ENCODE measurements at regions not wholly inside any gene's neighbourhood (a gene's known extent, or its start where the extent isn't known, plus 50 kb on each side); places are given as distances from the start of the nearest gene placed in this dataset.

DNA sequence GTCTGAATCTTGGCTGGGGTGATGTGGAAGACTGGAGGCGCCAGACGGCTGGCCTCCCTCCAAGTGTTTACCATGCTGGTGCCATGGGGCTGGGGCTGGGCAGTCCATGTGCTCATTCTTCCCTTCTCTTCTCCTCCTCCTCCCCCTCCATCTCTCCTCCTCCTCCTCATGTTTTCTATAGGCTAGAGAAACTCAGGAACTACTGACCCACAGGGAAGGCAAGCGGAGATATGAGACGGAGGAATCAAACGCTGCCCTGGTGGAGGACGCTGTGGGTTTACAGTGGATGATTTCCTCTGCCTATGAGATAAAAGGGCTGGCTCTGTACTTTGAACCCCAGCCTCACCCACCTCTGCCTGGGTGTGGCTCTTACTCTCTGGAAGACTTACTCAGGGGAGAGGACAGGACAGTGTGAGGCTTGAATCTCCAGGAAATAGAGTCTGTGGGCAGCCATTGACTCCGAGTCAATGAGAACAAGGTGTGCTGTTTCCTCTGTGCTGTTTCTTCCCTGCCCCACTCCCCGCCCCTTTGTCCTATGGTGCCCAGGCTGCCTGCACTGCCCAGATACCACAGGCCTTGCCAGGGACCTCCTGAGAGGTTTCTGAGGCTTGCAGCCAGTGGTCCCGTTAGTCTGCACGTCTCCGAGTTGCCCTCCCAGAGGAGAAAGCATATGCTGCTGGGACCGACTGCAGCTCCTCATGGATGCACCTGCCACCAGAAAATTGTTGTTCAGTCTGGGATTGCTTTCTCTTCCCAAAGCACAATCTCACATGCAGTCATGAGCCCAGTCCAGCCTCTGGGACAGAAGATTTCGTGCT, 132.6 kb upstream of the ARHGAP5 start:
- DNase-seq = no peak

DNA sequence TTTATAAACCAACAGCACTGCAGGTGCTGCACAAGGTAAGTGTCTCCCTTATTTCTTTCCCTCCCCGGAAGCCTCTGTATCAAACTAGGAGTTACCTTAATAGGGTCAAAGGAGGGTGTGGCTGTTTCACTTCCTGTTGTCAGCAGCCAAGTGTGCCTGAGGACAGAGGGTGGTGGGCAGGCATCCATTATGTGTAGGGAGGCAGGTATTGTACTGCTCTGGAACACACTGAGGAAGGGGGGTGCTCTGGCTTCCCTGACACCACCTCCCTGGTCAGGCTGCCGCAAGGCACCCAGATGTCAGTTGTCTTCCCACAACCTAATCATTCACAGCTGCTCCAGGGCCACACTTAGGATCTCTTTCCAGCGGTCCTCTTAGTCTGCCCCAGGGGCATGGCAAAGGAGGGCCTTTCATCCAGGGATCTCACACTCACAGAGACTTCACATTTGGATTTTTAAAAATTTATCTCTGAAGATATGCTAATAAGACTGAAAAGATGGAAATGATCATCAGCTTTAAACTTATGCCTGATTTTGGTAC, 132.0 kb upstream of the ARHGAP5 start:
- DNase-seq = no peak

DNA sequence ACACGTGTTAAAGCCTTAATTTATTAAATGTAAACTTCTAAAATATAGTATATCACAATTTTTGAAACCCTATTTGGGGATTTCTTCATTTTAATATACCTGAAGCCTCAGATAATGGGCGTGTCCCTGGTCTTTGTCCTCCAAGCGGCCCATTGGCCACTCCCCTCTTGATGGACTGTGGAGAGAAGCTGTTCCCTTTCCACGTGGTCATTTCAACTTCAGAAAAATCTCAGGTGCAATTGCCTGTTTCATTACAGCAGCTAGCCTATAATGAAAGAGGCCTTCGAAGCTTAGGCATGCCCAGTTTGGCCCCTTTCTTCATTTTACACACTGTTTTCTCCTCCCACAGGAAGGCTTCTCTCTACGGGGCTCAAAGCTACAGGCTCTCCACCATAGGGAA, 131.4 kb upstream of the ARHGAP5 start:
- no peak for DNase-seq

DNA sequence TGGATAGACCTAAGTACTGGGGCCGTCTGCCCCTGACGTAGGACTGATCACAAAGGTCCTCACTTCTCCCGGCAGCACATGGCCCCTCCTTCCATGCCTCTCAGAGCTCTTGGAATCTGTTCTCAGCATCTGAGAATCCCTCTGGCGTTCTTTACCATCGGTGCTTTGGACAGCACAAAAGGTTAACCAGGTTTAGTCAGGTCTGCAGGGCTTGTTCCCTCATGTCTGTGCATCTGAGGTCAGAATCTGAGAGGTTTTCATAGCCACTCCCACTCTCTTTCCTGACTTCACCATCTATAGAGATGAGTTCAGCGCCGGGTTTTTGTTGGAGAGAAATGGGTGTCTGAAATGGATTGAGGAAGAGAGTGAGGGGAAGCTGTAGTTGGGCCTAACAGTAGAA, 130.0 kb upstream of the ARHGAP5 start:
- DNase-seq = no peak

DNA sequence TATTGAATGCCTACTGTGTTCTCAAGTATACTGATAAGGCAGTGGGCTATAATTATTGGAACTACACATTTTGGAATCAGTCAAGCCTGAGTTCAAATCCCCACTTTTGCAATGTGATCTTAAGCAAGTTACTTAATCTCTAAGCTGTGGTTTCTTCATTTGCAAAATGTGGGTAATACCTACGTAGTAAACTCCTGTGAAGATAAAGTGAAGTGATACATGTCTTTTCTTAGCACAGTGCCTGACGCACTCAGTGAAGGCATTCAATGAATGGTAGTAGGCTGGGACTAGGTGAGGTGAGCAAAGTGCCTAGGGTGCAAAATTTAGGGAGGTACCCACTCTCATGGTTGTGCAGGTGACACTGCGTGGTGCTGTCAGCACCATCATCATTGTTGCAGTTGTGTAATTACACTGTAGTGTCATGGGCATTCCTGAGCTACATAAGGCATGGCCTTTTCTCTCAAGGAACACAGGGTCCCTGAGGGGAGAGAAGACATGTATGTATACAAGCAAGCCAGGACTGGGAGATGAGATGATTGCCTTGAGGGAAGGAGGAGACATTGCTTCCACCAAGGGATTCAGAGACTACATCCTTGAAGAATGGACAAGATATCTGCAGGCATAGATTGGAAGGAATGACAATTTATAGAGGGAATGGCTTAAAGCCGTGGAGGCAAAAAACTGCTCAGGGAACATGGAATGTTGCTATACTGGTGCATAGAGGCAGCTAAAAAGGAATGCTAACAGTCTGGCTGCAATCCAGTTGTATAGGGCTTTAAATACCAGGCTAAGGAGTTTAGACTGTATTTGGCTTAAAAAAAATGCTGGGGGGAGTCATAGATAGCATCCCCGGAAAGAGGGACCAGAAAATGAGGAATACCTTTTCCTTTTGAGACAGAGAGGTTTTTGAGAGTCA, 129.2 kb upstream of the ARHGAP5 start:
- DNase-seq = no peak

DNA sequence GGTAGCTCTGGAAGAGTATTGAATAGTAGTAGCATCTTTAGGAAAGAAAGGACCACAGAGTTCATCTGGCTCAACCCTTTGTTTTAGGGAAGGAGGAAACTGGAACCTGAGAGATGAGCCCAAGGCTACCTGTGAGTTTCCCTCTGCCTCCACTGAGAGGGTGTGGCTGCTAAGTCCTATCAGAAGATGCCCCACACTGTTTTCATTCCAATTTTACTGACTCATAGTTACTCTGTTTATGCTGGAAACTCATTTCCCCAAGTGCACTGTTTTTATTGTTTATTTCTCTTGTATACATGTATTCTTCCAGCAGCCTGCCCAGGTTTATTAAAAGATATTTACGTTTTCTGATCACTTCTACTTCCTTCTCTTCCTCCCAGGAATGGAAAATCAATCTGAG, 127.4 kb upstream of the ARHGAP5 start:
- DNase-seq = no peak

DNA sequence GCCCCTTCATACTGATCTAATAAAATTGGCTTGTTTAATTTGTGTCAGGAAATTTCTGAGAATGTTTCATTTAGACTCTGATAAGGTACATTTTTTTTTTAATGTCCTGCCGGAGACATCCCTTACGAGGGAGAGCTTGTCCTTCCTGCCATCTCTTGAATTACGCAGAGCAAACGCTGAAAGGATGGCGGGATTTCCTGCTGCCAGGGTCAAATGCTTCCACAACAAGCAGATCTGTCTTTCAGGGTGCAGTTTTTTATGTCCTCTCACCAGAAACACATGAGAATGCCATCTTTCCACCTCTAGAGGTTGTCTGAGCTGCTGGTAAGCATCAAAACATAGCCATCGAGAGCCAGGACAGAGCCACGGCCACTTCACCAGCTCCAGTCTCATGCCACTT, 126.8 kb upstream of the ARHGAP5 start:
- DNase-seq = no peak

DNA sequence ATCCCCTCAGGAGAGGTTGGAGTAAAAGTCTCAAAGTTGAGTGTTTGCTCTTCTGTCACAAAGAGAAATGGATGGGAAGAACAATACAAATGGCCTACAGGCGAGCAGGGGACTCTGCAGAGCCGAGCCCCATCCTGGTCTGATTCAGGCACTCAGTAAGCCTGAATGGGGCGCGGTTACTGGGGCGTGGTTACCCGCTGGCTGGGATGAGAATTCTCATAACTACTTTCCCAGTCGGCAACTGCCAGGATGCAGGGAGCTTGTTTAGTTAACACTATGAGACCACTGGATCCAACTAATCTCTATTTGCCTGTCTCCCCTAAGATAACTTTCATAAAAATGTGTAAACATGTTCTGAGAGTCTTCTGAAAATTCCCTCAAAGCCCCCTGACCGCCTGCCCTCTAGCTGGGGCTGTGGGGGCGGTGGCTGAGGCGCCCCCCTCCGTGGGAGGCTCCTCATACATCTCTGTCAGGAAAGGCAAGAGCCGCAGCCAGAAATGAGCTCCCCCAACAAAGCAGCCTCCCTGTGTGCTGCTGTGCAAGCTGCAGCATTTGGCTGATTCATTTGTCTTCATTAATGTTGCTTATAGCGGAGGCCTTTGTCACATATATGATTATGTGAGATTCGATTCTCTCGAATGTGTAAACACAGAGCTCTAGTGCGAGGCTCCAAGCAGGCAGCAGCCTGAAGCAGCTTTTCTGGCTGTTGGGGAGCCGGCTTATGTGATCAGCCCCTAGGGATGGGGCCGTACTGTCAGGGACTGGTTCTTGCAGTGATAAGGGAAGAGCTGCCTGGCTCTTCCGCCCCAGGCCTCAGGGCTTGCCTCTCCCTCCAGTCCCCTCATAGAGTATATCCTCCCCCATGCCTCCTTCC, 126.1 kb upstream of the ARHGAP5 start:
- DNase-seq = no peak

DNA sequence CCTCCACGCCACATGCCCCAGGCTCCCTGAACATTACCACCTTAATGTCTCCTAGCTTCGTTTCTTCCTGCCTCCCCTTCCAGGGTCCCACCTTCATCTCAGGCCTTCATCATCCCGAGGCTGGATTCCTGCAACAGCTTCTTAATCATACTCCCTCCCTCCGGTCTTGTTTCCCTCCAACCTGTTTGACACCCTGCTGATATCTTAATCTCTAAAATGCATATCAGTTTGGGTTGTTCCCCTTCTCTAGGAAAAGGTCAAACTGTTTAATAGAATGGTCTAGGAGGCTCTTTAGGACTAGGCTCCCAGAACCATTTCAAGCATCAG, 125.5 kb upstream of the ARHGAP5 start:
- DNase-seq = no peak

DNA sequence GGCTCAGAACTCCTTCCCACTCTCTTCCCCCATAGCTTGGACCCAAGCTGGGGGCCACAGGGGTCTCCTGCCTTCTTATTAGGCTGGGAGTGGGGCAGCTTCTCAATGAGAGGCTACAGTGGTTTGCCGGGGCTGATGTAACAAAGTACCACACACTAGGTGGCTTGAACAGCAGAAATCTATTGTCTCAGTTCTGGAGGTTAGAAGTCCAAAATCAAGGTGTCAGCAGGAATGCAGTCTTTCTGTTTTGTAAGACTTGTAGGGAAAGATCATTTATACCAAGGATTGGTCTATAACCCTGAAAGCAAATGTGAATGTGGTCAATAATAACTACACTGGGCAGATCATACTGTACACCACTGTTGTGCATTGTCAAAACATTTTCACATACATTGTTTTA, 124.5 kb upstream of the ARHGAP5 start:
- no peak for DNase-seq

DNA sequence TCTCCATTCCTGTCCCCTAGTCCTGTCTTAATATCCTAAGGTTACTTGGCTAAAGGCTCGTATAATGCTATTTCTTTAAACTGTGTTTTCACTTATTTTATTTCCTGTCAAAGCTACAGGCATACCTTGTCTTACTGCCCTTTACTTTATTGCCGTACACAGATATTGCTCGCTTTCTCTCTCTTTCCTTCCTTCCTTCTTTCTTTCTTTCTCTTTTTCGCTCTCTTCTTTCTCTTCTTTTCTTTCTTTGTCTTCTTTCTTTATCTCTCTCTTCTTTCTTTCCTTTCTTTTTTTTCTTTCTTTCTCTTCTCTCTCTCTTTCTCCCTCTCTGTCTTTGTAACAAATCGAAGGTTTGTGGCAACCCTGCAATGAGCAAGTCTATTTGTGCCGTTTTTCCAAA, 123.9 kb upstream of the ARHGAP5 start:
- no peak for DNase-seq

DNA sequence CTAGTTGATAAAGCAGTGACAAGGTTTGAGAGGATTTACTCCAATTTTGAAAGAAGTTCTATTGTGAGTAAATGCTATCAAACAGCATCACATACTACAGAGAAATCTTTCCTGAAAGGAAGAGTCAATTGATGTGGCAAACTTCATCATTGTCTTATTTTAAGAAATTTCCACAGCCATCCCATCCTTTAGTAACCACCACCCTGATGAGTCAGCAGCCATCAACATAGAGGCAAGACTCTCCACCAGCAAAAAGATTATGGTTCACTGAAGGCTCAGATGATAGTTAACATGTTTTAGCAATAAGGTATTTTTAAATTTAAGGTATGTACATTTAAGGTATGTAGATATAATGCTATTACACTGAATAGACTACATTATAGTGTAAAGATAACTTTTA, 122.1 kb upstream of the ARHGAP5 start:
- DNase-seq = no peak

DNA sequence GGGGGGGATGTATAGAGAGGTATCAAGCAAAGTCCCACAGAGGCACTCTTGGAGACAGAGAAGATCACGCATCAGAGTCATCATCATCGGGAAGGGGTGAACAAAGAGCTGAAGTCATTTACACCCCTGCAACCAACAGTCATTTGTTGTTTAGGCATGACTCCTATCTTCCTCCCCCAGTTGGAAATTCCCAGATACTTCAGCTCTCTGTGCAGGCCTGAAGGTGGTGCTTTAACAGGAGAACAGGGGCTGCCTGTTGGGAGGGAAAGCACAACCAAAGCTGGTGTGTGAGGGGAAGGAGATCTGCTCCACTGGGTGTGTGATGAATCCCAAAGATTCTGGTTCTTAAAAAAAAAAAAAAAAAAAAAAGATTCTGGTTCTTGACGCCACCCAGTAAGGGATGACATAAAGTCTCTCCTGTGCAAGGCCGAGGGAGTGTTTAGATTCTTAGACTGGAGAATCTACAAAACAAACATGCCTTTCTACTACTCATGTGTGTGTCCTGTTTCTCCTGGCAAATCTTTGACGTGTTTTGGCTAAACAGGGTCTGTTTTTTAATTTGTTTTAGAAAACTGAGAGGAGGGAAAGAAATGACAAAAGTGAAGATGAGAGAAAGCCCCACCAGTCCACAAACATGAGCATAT, 121.0 kb upstream of the ARHGAP5 start:
- no peak for DNase-seq

DNA sequence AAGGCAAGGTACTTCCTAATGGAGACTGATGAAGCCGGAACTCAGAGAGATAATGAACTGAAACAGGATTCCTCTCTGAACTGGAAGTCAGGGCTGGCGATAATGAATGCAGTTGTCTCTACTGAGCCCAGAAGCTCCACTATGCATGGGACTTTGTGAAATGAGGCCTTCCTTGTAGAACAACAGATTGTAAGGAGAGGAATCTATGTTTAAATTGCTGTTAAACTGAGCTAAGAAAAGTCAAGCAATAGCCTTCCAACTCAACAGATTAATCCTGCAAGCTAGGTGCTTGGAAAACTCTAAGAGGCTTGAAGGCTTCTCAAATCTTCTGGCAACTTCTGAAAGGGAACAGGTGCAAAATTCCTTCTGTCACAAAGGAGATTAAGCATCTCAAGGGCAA, 119.5 kb upstream of the ARHGAP5 start:
- DNase-seq = no peak

DNA sequence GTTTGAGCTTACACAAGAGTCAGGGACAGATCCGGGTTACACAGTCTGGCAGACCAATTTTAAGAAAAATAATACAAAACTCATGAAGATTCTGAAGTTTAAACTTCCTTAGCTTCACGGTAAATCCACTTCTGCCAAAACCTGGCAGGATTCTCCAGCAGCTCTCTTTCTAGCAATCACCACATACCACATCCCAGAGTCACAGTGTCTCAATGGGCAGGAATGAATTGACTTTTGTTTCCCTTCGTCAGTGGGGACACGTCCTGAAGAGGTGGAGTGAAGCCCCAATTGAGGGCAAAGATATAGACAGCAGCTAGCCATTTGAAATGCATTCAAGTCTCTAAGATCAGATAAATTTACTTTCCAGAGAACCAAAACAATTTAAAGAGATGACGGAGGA, 117.1 kb upstream of the ARHGAP5 start:
- DNase-seq = no peak

DNA sequence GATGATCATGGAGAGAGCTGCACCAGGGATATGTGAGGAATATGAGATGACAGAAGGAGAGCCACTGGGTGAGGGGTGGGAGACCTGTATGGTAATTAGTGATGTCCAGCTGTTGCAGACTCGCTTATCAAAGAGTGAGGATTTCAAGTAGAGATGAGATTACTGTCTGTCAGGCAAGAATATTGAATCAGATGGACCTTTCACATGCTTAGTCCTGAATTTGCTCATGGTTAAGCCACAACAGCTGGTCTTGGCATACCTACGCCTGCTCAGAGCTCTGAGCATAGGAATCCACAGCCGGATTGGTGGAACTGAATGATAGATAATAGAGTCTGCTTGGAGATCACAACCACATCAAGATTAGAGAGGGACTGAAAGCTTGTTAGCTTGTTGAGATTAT, 115.2 kb upstream of the ARHGAP5 start:
- no peak for DNase-seq

DNA sequence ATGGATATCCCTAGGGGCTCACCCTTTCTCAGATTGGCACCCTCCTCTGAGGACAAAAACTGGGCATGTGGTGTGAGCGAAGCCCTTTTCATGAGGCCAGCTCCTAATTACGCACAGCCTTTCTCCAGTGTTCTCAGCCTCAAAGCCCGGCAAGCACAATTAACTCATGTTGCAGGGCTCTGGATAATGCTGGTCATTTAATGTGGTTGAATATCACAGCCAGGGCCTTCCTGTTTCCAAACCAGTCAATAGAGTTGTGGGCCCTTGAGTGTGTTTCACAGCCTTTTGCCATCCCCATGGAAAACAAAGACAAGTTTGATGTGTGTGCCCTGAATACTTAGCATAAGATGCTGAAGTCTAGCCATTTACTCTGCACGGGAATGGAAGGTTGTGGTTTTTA, 114.2 kb upstream of the ARHGAP5 start:
- no peak for DNase-seq

DNA sequence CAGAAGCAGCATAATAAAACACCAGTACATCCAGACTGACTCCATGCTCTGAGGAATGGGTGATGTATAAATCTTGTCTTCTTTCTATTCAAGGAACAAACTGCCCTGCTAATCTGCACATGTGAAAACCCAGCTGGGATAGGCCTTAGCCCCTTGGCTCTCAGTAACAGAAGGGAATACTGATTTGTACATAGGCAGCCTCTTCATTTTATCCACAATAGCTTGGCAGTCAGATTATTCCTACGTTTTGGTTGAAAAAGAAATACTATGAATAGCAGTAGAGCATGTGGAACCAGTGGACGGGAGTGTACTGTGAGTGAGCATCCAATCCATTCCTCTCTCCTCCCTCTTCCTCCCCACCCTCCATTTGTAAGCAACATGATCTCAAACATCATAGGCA, 113.5 kb upstream of the ARHGAP5 start:
- DNase-seq = no peak

DNA sequence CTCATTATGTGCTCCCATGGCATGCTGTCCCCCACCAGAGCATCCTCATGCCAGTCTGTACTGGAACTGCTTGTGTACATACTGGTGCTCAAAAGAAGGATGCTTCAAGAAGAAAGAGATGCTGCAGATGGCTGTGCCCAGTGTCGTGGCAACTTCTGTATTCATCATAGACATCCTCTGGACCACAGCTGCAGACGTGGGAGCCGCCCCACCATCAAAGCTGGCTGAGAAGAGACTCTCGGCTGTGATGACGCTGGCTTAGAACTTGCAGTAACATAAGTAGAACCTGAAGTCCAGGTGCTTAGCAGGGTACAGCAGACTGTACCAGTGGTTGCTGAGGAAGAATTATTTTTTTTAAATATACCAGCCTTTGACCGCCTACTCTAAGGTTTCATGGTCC, 112.6 kb upstream of the ARHGAP5 start:
- no peak for DNase-seq

DNA sequence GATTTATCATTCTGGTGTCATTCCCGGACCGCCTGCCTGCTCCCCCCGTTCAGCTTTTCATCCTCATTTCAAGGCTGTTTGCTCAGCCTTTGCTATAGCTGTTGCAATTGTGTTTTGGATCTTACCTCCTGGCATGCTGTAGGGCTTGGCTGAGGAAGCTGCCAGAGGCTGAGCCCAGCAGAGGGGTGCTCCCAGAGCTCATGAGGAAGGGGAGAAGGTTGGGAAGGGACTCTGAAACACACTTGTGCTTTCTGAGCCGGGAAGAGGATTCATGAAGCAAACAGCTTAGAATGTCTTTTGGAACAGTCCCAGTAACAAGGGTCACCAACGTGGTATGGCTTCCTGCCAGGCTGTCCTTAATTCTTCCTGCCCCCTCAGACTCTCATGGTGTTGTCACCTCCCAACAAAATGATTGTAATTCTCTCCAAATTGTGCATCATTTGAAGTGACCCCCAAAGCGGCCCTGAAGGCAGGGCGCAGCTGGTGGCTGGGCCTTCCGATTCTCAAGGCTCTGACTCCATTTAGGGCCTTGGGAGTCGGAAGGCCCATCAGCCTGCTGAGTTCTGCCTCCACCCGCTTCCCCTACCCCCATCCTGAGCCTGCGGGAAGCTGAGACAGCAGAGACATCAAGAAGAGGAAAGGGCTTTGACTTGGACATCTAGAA, 111.9 kb upstream of the ARHGAP5 start:
- DNase-seq = no peak

DNA sequence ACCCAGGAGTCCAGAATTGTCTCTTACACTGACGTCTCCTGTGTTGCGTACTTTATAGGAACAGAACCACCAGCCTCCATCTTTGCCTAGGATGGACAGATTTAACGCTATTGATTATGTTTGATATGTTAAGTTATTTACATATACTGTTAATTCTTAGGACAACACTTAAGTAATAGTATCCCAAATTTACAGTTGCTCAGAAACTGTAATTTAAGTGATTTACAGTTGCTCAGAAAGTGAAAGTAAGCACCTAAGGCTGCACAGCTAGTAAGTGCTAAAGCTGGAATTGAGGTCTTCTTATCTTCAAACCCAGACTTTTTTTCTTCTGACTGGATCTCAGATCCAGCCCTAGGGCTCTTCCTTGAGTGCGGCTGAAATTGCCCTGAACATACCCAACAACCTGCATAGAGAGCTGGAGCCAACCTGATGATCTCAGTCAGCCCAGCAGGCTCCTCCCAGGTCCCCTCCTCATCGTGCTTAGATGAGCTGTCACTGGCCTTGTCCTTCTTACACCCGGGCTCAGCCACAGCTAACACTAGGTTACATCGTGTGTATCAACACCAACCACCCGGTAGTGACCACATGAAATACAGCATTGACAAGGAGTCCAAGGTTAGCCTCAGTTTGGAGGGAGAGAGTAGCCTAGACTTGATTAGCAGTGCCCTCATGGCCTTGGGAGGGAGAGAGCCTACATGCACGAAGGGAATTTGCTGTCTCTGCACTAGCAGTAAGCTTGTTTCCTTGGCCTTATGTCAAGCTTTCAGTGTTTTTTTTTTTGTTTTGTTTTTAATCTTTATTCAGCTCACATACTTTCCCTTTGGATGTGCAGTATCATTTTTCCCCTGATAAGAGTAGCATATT, 111.1 kb upstream of the ARHGAP5 start:
- no peak for DNase-seq

All from stimulated activated CD4-positive, alpha-beta T cell treated with anti-CD3 and anti-CD28 coated beads, Interleukin-2, amount 100 ng/mL, for 24 hours (primary cell).